Mesothelial cell of epicardium (in vitro differentiated cells): ENCODE measurements at regions not wholly inside any gene's neighbourhood (a gene's known extent, or its start where the extent isn't known, plus 50 kb on each side); places are given as distances from the start of the nearest gene placed in this dataset.

Experiments used
- DNase-seq, 2 experiments: peaks; one replicate each; pipeline ENCODE4 v3.0.0; 2021; ENCODE audit warnings: low spot score in 2 of 2; ENCODE audit not compliant: unreplicated experiment in 2 of 2
- H3K27ac Mint-ChIP-seq: 2 replicates; pipeline ENCODE4 v1.8.0; 2021; ENCODE audit warnings: mixed read lengths
- H3K27me3 Mint-ChIP-seq: 2 replicates; pipeline ENCODE4 v1.8.0; 2021; ENCODE audit warnings: low read depth, mixed read lengths
- H3K36me3 Mint-ChIP-seq: 2 replicates; pipeline ENCODE4 v1.8.0; 2021; ENCODE audit warnings: mixed read lengths
- H3K4me1 Mint-ChIP-seq: 2 replicates; pipeline ENCODE4 v1.8.0; 2021; ENCODE audit warnings: mixed read lengths
- H3K4me3 Mint-ChIP-seq: 2 replicates; pipeline ENCODE4 v1.8.0; 2021; ENCODE audit warnings: mild to moderate bottlenecking, moderate library complexity, mixed read lengths
- H3K9me3 Mint-ChIP-seq: 2 replicates; pipeline ENCODE4 v1.8.0; 2021; ENCODE audit warnings: mixed read lengths
- TF ChIP-seq, protein P1 (sequence below): fragments of 200-600 bp; sonication (generic); IDR thresholded peaks from one replicate; pipeline ENCODE4 v1.5.0; 2021; ENCODE audit warnings: antibody characterized with exemption; ENCODE audit not compliant: unreplicated experiment

DNA sequence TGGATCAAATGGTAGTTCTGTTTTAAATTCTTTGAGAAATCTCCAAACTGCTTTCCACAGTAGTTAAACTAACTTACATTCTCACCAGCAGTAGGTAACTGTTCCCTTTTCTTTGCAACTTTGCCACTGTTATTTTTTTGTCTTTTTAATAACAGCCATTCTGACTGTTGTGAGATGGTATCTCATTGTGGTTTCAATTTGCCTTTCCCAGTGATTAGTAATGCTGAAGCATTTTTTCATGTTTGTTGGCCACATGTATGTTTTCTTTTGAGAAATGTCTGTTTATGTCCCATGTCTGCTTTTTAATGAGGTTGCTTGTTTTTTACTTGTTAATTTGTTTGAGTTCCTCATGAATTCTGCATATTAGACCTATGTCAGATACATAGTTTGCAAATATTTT, 198.8 kb downstream of the RAB28 start:
- Mint-ChIP-seq H3K27me3 (no peaks in the 10 kb centered on the region), H3K4me1 (no peaks in the 10 kb centered on the region), H3K9me3 (peaks cover 47% of the 10 kb centered on the region), H3K36me3 (no peaks in the 10 kb centered on the region), H3K27ac (no peak overlapping the region), H3K4me3 (no peak overlapping the region)
- TF ChIP-seq, protein P1, sequence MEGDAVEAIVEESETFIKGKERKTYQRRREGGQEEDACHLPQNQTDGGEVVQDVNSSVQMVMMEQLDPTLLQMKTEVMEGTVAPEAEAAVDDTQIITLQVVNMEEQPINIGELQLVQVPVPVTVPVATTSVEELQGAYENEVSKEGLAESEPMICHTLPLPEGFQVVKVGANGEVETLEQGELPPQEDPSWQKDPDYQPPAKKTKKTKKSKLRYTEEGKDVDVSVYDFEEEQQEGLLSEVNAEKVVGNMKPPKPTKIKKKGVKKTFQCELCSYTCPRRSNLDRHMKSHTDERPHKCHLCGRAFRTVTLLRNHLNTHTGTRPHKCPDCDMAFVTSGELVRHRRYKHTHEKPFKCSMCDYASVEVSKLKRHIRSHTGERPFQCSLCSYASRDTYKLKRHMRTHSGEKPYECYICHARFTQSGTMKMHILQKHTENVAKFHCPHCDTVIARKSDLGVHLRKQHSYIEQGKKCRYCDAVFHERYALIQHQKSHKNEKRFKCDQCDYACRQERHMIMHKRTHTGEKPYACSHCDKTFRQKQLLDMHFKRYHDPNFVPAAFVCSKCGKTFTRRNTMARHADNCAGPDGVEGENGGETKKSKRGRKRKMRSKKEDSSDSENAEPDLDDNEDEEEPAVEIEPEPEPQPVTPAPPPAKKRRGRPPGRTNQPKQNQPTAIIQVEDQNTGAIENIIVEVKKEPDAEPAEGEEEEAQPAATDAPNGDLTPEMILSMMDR = no peak
- DNase-seq = no peak

DNA sequence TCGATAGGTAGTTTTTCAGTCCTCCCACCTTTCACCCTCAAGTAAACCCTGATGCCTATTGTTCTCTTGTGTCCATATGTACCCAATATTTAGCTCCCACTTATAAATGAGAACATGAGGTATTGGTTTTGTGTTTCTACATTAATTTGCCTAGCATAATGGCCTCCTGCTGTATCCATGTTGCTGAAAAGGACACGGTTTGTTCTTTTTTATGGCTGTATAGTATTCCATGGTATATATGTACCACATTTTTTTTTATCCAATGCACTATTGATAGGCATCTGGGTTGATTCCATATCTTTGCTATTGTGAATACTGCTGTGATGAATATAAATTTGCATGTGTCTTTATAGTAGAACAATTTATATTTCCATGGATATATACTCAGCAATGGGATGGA, 199.2 kb downstream of the RAB28 start:
- no peak overlapping the region for H3K27ac Mint-ChIP-seq
- no peak overlapping the region for H3K4me3 Mint-ChIP-seq
- no peaks in the 10 kb centered on the region for H3K36me3 Mint-ChIP-seq
- TF ChIP-seq, protein P1 = no peak
- H3K9me3 Mint-ChIP-seq = peaks cover 47% of the 10 kb centered on the region
- no peaks in the 10 kb centered on the region for H3K27me3 Mint-ChIP-seq
- DNase-seq = no peak
- no peaks in the 10 kb centered on the region for H3K4me1 Mint-ChIP-seq

DNA sequence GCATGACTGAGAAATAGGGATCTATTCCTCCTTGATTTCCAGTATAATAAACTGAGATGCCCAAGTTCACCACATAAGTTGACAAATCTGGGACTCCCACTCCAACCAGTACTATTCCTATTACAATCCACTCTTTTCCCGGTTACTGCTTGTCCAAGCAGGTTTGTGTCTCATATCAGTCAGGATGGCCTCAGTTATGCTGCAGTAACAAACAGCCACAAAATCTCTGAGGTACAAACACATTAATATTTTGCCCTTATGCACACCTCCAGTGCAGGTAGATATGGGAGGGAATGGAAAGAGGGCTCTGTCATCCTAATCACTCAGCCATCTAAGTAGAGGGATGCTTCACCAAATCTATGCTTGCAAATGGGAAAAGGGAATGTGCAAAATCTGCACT, 207.8 kb downstream of the RAB28 start:
- H3K27me3 Mint-ChIP-seq = no peaks in the 10 kb centered on the region
- H3K36me3 Mint-ChIP-seq = peaks cover 5% of the 10 kb centered on the region
- no peak for DNase-seq
- H3K4me3 Mint-ChIP-seq = no peak overlapping the region
- TF ChIP-seq, protein P1 = no peak
- no peaks in the 10 kb centered on the region for H3K4me1 Mint-ChIP-seq
- H3K27ac Mint-ChIP-seq = no peak overlapping the region
- peaks cover 24% of the 10 kb centered on the region for H3K9me3 Mint-ChIP-seq

DNA sequence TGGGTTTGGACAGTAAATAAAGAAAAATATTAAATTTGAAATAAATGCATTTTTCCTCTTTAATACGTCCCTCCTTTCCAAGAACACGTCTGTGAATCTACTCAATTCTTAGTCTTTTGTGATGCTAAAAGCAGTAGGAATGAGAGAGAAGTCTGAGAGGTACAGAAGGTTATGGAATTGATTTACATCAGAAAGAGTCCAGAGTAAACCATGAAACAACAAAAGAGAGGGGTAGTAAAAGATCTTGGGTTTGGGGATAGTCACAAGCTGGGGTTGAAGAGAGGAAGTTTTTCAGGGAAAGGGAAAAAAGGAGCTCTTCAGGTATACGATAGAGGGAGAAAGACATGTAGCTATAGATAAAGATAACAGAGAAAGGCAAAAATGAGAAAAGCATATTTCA, 215.4 kb downstream of the RAB28 start:
- TF ChIP-seq, protein P1 = no peak
- DNase-seq = no peak
- H3K27me3 Mint-ChIP-seq = no peaks in the 10 kb centered on the region
- H3K36me3 Mint-ChIP-seq = peaks cover 5% of the 10 kb centered on the region
- no peak overlapping the region for H3K27ac Mint-ChIP-seq
- H3K4me1 Mint-ChIP-seq = no peaks in the 10 kb centered on the region
- H3K9me3 Mint-ChIP-seq = peaks cover 10% of the 10 kb centered on the region
- H3K4me3 Mint-ChIP-seq = no peak overlapping the region

DNA sequence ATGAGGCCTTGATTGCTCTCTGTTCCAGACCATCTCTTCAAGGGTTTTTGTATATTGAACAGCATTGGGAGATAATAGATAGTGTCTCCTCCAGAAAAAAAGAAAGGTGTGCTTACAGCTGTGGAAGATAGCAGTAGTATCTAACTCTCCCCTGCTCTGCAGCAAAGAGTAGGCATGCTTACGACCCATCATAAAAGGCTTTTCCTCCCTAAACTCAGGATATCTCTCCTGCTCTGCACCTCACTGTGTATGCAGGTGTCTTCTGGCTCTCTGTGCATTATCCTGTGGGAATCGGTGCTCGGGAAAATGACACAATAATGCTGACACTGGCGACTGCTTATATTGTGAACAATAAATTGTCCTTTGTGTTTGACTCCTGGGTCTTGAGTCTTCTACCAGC, 216.0 kb downstream of the RAB28 start:
- H3K4me1 Mint-ChIP-seq = no peaks in the 10 kb centered on the region
- no peak for DNase-seq
- H3K27me3 Mint-ChIP-seq = no peaks in the 10 kb centered on the region
- H3K4me3 Mint-ChIP-seq = no peak overlapping the region
- peaks cover 7% of the 10 kb centered on the region for H3K9me3 Mint-ChIP-seq
- TF ChIP-seq, protein P1 = no peak
- H3K36me3 Mint-ChIP-seq = peaks cover 3% of the 10 kb centered on the region
- H3K27ac Mint-ChIP-seq = no peak overlapping the region

DNA sequence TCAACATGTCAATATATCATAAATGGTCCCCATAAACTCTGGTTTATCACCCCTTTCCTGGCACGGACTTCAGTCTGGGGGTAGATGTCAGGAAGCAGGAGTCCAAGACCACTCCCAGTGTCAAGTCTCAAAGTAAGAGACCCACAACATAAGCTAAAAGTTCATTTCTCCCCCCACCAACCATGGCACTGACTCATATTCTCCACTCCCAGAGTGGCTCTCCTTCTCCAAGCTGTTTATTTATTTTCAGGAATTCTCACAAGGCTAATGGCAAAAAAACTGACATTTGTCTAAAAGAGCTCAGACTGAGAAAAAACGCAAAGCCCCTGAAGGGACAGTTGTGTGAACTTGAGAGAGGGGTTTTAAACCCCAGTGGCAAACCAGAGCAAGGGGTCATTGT, 217.0 kb downstream of the RAB28 start:
- H3K4me3 Mint-ChIP-seq = no peak overlapping the region
- no peak for DNase-seq
- TF ChIP-seq, protein P1 = no peak
- no peak overlapping the region for H3K27ac Mint-ChIP-seq
- peaks cover 7% of the 10 kb centered on the region for H3K9me3 Mint-ChIP-seq
- peaks cover 6% of the 10 kb centered on the region for H3K4me1 Mint-ChIP-seq
- H3K27me3 Mint-ChIP-seq = no peaks in the 10 kb centered on the region
- peaks cover 3% of the 10 kb centered on the region for H3K36me3 Mint-ChIP-seq
